Activated T-cell treated with anti-CD3 and anti-CD28 coated beads for 24 hours (primary cell): ENCODE measurements at regions not wholly inside any gene's neighbourhood (a gene's known extent, or its start where the extent isn't known, plus 50 kb on each side); places are given as distances from the start of the nearest gene placed in this dataset.
"Not testable (repeated sequence)": the region's sequence is repeated elsewhere in the genome, so short reads cannot be mapped to it uniquely, and the experiment has no call there.

Experiments used
- DNase-seq: peaks from one replicate; pipeline ENCODE4 v3.0.0-alpha.2; 2020; ENCODE audit warnings: low read depth

- DNase-seq: no peak
Measured at GRCh38 chr21:38912789-38913119, 107.0 kb downstream of the ETS2 start.

- DNase-seq: no peak
Measured at GRCh38 chr21:38912102-38912629, 106.4 kb downstream of the ETS2 start.

GRCh38 chr21:38911484-38912101, 105.9 kb downstream of the ETS2 start:
- no peak for DNase-seq

DNA sequence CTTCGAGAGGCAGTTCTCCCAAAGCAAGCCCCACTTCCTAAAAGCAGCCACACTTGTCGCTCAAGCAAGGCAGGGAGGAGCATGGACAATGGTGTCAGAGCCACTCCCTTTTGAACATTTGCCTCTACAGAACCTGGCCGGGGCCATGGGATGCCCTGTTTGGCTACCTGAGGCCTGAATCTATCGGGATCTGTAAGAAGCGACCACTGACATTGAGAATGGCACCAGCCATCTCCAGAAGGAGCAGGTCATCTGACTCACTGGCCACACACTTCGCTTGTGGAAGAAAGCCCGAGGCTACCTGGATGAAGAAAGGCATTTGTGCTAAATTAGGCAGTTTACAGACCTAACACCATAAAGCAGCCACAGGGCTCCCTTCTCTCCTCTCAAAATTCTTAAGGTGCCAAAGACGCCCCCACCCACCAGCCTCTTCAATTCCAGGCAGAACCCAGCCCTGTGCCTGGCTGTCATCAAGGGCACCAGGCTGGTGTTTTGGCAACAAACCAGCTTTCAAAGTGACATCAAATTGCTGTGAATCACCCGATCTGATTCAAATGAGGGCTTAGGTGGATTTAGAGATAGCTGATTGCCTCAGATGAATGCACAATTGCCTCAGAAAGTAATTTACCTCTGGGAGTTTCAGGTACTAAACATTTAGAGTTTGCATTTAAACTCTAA, 104.8 kb downstream of the ETS2 start:
- DNase-seq: no peak

- DNase-seq: no peak
Measured at GRCh38 chr21:38909929-38910328, 104.2 kb downstream of the ETS2 start.

- no peak for DNase-seq
Measured at GRCh38 chr21:38909109-38909508, 103.4 kb downstream of the ETS2 start.

DNA sequence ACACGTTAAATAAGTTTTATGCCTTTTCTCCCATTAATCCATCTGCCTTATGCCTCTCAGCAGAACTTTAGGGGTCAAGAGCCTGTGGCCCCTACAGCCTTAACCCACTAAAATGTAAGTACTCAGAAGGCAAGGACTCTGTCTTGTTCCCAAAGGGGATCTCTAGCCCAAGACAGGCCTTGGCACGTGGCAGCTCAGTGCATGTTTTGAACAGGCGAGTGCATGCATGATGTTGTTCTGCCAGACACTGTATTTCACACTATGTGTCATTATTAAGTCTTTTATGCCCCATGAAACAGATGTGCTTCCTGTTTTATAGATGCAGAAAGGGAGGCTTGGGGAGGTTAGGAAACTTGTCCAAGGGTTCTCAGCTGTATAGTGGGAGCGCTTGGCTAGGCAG, 102.8 kb downstream of the ETS2 start:
- DNase-seq: no peak

DNA sequence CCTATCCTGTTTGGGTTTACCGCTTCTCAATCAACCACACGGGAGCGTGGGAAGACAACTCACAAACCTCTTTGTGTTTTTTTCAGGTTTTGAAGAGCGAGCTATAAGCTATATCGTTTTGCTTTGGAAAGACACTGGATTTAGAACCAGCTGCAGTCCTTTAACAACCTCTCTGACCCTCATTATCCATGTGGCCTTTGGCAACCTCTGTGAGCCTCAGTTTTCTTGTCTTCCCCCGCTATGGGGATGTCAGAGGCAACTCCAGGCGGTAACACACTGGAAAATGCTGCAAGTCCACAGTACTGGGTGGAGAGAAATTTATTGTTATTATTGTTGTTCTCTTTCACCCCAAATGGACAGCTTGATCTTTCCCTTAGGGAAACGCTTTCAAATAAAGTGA, 100.0 kb downstream of the ETS2 start:
- DNase-seq: no peak

DNA sequence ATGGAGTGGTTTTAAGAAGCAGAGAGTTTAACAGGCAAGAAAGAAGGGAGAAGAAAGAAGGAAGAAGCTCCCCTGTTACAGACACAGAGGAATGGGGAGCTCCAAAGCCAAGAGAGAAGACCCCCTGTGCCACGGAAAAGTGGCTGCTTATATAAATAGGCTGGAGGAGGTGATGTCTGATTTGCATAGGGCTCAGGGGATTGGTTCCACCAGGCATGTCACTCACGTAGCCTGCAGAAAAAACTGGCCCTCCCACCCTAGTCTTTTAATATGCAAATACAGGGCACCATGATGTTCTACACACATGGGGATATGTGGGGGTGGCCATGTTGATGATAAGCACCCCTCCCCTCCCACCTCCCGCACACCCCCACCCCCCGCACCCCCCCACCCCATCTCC, 99.6 kb downstream of the ETS2 start:
- no peak for DNase-seq

DNA sequence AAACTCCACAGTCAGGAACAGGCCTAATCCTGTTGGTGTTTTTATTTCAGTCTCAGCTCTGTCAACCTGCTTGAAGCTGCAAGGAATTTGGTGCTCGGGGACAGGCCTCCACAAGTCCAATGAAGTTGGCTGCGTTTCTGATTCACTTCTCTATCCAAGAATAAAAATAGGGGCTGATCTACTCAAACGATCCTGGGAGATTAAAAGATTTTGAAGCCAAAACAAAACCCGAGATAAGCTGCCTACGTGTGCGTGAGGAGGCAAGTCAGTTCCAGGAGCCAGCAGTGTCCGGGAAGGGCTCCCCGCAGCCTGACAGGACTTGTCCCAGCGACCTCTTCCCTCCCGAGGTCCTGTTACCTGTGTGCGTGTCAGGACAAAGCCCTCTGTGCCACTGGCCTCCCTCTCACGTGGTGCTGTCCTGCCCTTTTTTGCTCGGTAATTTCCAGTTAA, 98.0 kb downstream of the ETS2 start:
- no peak for DNase-seq

GRCh38 chr21:38902608-38903445, 97.1 kb downstream of the ETS2 start:
- DNase-seq: no peak

- DNase-seq: no peak
Measured at GRCh38 chr21:38900499-38900898, 94.8 kb downstream of the ETS2 start.

- not testable (repeated sequence) for DNase-seq
Measured at GRCh38 chr21:38899985-38900384, 94.3 kb downstream of the ETS2 start.

GRCh38 chr21:38899277-38899947, 93.7 kb downstream of the ETS2 start:
- no peak for DNase-seq

- DNase-seq: no peak
Measured at GRCh38 chr21:38898422-38899096, 92.8 kb downstream of the ETS2 start.

DNA sequence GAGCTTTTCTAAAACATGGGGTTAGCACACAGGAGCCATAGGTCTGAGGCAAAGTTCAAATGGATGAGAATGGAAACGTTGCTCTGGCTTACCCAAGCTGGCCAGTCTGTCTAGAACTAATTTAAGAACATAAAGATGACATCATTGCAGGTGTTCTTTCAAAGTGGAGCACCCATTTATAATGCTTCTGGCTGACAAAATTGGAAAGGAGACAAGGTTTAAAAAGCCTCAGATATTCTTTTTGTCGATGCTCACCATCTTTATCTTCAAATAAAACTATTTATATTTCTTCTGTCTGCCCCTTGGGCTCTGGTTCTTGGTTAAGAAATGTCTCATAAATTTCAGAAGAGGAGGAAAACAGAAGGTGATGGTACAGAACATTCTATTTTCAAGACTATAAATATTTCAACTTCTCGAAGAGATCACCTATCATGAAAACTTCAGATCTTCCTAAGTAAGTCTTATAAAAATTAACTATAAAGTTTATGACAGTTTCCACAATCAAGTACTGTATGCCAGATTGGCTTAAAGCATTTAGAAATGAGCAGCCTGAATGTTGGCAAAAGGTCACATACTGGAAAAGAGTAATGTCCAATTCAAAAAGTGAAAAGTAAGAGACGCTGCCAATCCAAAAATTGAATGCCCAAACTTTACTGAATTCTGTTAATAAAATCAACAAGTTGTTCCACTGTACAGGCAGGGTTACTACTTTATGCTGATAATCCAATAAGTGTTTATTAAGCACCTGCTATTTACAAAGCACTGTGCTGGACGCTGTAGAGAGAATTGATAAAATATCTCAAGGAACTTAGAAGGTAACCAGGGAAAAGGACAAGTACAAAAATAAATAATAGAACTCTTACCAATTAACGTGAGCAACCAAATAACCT, 92.0 kb downstream of the ETS2 start:
- no peak for DNase-seq

DNA sequence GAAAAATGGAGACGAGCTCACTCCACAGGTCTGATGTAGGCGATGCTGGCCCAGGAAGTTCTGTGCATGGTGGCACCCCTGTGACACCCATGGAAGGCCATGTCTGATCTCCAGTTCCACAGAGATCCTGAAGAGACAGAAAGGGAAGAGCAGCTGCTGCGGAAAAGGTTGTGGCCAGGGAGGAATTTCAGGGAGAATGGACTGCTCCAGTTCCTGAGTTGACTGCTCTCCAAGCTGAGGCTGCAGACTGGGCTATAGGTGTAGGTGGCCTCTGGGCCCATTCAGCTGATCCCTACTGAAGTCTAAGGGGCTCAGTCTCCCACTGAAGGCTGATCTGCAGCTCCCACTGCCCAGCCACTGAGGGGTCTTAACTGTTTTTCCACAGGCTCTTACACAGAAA, 89.2 kb downstream of the ETS2 start:
- DNase-seq: no peak

GRCh38 chr21:38888991-38889561, 83.3 kb downstream of the ETS2 start:
- DNase-seq: no peak

GRCh38 chr21:38887749-38888148, 82.0 kb downstream of the ETS2 start:
- no peak for DNase-seq

GRCh38 chr21:38887062-38887686, 81.4 kb downstream of the ETS2 start:
- no peak for DNase-seq
